ENCODE measurements at regions not wholly inside any gene's neighbourhood (a gene's known extent, or its start where the extent isn't known, plus 50 kb on each side); places are given as distances from the start of the nearest gene placed in this dataset.

- TF ChIP-seq CTCF (conservative IDR thresholded peaks at IDR 0.05 in 1 of 2, IDR thresholded peaks at IDR 0.05 in 1 of 2; ENCODE audit: extremely low read depth in 1 of 2, insufficient read depth in 1 of 2, low read depth in 1 of 2, low read length in 2 of 2): no peak
- TF ChIP-seq EZH2 (IDR thresholded peaks at IDR 0.05; ENCODE audit: borderline replicate concordance, low read length): no peak
These were observed 83.7 kb upstream of the CLINT1 start for GRCh38 chr5:157942595-157942994.
